T-helper 1 cell treated with Interleukin-12 subunit alpha and Interleukin-12 subunit beta and Interleukin-4 antibody, amounts not matched to agents 30 μg/mL and 1 μg/mL, for 36 hours (primary cell): ENCODE measurements at regions not wholly inside any gene's neighbourhood (a gene's known extent, or its start where the extent isn't known, plus 50 kb on each side); places are given as distances from the start of the nearest gene placed in this dataset.
"Not testable (repeated sequence)": the region's sequence is repeated elsewhere in the genome, so short reads cannot be mapped to it uniquely, and the experiment has no call there.

Experiments used
- H3K27ac Mint-ChIP-seq: one replicate; pipeline ENCODE4 v1.8.0; 2021; ENCODE audit warnings: mild to moderate bottlenecking, mixed read lengths
- H3K27me3 Mint-ChIP-seq: one replicate; pipeline ENCODE4 v1.8.0; 2021; ENCODE audit warnings: low read depth, mixed read lengths
- H3K36me3 Mint-ChIP-seq: one replicate; pipeline ENCODE4 v1.8.0; 2021; ENCODE audit warnings: low read depth, mixed read lengths
- H3K4me1 Mint-ChIP-seq: one replicate; pipeline ENCODE4 v1.8.0; 2021; ENCODE audit warnings: low read depth, mixed read lengths
- H3K4me3 Mint-ChIP-seq: one replicate; pipeline ENCODE4 v1.8.0; 2021; ENCODE audit warnings: mild to moderate bottlenecking, moderate library complexity, mixed read lengths
- H3K9me3 Mint-ChIP-seq: one replicate; pipeline ENCODE4 v1.8.0; 2021; ENCODE audit warnings: mixed read lengths

DNA sequence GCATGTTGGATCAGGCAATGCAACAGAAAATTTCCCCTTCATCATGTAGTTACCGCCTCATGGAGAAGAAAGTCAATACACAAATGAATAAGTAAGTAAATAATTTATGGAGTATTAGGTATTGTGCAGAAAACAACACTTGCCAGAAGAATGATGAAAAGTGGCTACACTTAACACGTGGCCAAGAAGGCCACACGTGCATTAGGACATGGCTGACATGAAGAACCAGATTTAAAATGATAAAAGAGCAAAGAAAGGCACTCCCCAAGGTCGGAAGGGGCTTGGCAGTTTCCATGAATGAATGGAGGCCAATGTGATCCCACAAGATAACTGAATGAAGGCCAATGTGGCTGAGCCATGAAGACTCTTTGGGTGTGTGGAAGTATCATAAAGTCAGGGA lies 447.2 kb downstream of the DOK5 start:
- Mint-ChIP-seq H3K4me1 (no peaks in the 10 kb centered on the region), H3K9me3 (peaks cover 13% of the 10 kb centered on the region), H3K27ac (no peak overlapping the region), H3K4me3 (no peak overlapping the region), H3K27me3 (no peaks in the 10 kb centered on the region), H3K36me3 (no peaks in the 10 kb centered on the region)

DNA sequence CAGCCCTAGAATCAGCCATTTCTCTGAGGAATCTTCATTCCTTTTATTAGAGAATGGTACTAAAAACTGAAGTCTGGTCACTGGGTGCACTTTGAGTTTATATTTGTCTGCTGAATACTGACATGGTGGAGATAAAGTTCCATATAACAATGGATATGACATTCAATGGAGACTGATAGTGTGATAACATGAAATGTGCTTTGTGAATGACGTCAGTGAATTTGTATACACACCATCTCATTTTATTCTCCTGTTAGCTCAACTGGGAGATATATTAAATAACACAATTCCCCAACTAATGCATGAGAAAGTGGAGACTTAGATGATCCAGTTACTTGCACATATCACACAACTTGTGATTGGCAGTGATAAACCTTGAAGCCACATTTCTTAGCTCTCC lies 446.7 kb downstream of the DOK5 start:
- no peak overlapping the region for H3K4me3 Mint-ChIP-seq
- peaks cover 13% of the 10 kb centered on the region for H3K9me3 Mint-ChIP-seq
- no peaks in the 10 kb centered on the region for H3K36me3 Mint-ChIP-seq
- H3K4me1 Mint-ChIP-seq, result no peaks in the 10 kb centered on the region
- no peaks in the 10 kb centered on the region for H3K27me3 Mint-ChIP-seq
- no peak overlapping the region for H3K27ac Mint-ChIP-seq

DNA sequence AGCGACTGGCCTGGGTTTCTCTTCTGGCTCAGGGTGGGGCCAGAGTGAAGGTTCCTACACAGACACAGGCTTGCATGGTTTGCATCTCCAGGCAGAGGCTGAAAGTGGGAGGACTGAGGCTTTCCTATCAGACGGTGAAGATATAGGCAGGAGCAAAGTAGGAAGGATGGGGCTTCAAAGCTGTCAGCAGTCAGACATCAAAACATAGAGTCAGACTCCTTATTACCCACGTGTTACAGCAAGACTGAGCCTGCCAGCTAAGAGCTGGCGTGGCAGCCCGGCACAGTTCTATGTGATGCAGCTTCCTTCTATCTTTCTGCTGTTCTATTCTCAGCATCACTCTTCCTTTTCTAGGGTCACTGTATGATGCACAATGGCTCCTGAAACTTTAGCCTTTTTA lies 445.1 kb downstream of the DOK5 start:
- Mint-ChIP-seq H3K4me1 (no peaks in the 10 kb centered on the region), H3K27me3 (no peaks in the 10 kb centered on the region), H3K9me3 (peaks cover 19% of the 10 kb centered on the region), H3K36me3 (no peaks in the 10 kb centered on the region), H3K27ac (no peak overlapping the region), H3K4me3 (no peak overlapping the region)

DNA sequence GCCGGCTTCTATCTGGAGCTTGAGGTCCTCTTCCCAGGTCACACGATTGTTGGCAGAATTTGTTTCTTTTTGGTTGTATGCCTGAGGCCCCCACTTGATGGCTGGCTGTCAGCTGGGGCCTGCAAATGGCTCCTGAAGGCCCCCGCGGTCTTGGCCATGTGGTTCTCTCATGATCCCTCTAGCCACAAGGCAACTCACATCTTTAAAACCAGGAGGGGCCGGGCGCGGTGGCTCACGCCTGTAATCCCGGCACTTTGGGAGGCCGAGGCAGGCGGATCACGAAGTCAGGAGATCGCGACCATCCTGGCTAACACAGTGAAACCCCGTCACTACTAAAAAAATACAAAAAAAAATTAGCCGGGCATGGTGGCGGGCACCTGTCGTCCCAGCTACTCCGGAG lies 443.6 kb downstream of the DOK5 start:
- peaks cover 19% of the 10 kb centered on the region for H3K9me3 Mint-ChIP-seq
- not testable (repeated sequence) for H3K27me3 Mint-ChIP-seq, H3K36me3 Mint-ChIP-seq, H3K4me1 Mint-ChIP-seq, H3K27ac Mint-ChIP-seq, H3K4me3 Mint-ChIP-seq

DNA sequence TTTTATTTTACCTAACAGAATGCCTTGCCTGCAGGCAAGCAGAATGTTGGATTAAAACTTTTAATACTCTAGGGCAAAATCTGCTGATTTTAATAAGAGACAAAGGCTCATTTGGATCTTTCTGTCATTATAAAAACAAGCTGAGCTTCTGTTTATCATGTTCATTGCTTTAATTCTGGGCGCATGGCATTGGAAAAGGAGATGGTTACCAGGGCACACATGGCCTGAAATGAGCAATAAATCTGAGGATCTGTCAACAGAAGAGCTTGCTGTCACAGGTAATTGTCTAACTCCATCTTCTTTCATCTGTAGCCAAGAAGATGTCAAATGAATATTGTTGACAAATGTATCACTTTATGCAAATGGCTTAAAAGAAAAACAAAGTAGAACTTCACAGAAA lies 439.6 kb downstream of the DOK5 start:
- H3K27ac Mint-ChIP-seq, result no peak overlapping the region
- H3K4me1 Mint-ChIP-seq, result no peaks in the 10 kb centered on the region
- H3K4me3 Mint-ChIP-seq, result no peak overlapping the region
- H3K27me3 Mint-ChIP-seq, result no peaks in the 10 kb centered on the region
- H3K9me3 Mint-ChIP-seq, result peaks cover 13% of the 10 kb centered on the region
- no peaks in the 10 kb centered on the region for H3K36me3 Mint-ChIP-seq

DNA sequence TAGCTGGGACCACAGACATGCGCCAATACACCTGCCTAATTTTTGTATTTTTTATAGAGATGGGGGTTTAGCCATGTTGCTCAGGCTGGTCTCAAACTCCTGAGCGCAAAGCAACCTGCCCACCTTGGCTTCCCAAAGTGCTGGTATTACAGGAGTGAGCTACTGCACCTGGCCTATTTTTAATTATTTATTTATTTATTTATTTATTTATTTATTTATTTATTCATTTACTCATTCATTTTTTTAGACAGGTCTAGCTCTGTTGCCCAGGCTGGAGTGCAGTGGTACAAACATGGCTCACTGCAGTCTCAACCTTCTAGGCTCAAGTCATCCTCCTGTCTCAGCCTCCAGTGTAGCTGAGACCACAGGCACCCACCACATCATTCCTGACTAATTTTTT lies 434.3 kb downstream of the DOK5 start:
- H3K27me3 Mint-ChIP-seq, result no peaks in the 10 kb centered on the region
- no peaks in the 10 kb centered on the region for H3K36me3 Mint-ChIP-seq
- H3K4me1 Mint-ChIP-seq, result no peaks in the 10 kb centered on the region
- peaks cover 20% of the 10 kb centered on the region for H3K9me3 Mint-ChIP-seq
- no peak overlapping the region for H3K4me3 Mint-ChIP-seq
- H3K27ac Mint-ChIP-seq, result no peak overlapping the region

DNA sequence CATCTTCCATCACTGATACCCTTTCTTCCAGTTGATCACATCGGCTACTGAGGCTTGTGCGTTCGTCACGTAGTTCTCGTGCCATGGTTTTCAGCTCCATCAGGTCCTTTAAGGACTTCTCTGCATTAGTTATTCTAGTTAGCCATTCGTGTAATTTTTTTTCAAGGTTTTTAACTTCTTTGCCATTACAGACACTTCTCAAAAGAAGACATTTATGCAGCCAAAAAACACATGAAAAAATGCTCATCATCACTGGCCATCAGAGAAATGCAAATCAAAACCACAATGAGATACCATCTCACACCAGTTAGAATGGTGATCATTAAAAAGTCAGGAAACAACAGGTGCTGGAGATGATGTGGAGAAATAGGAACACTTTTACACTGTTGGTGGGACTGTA lies 430.7 kb downstream of the DOK5 start:
- not testable (repeated sequence) for H3K36me3 Mint-ChIP-seq, H3K4me1 Mint-ChIP-seq, H3K27me3 Mint-ChIP-seq, H3K27ac Mint-ChIP-seq, H3K4me3 Mint-ChIP-seq
- peaks cover 34% of the 10 kb centered on the region for H3K9me3 Mint-ChIP-seq

DNA sequence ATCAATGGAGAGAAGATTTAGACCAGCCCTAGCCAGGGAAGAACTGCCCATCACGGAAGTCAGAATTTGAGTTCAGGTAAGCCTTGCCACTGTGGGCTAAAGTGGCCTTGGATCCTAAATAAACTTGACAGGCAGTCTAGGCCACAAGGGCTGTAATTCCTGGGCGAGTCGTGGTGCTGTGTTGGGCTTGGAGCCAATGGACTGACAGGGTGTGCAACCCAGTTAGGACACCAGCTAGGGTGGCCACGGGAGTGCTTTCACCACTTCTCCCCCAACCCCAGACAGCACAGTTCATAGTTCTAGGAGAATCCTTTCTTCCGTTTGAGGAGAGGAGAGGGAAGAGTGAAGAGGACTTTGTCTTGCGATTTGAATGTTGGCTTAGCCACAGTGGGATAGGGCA lies 422.4 kb downstream of the DOK5 start:
- H3K9me3 Mint-ChIP-seq, result peaks cover 57% of the 10 kb centered on the region
- H3K36me3 Mint-ChIP-seq, result no peaks in the 10 kb centered on the region
- H3K4me1 Mint-ChIP-seq, result no peaks in the 10 kb centered on the region
- H3K27me3 Mint-ChIP-seq, result no peaks in the 10 kb centered on the region
- H3K27ac Mint-ChIP-seq, result no peak overlapping the region
- no peak overlapping the region for H3K4me3 Mint-ChIP-seq

DNA sequence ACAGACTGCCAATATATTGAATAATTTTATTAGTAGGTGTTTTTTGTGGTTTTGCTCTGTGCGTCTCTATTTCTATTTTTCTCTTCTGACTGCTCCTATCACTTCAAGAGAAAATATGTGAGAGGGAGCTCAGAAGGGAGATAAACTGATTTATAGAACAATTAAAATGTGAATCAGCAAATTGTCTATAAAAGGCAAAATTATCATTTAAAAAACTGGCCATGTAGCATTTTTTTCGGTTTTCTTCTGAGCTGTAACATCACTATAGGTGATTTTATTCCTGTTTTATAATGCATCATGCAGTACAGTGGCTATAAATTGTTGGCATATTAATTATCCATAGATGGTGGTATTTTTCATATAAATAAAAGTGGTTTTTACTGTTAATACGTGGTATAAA lies 416.5 kb downstream of the DOK5 start:
- H3K9me3 Mint-ChIP-seq, result peaks cover 13% of the 10 kb centered on the region
- no peaks in the 10 kb centered on the region for H3K4me1 Mint-ChIP-seq
- H3K27ac Mint-ChIP-seq, result no peak overlapping the region
- H3K36me3 Mint-ChIP-seq, result no peaks in the 10 kb centered on the region
- H3K4me3 Mint-ChIP-seq, result no peak overlapping the region
- no peaks in the 10 kb centered on the region for H3K27me3 Mint-ChIP-seq

DNA sequence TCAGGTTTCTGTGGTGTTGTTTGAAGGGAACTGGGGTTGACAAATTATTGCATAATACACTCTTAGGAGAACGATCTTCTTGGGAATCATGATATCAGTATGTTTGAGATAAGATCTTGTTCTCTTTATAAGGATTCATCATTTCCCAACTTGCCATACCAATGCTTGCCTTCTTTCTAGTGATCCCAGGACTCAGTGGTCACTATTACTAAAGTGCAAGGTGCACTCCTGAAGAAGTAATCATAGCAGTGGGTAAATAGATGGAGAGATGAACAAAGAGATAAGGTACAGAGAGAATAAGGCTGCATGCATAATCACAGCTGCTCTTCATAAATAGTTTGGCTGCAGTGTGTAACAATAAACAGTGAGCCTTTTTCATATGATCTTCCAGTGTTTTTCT lies 404.0 kb downstream of the DOK5 start:
- H3K27me3 Mint-ChIP-seq, result no peaks in the 10 kb centered on the region
- H3K27ac Mint-ChIP-seq, result no peak overlapping the region
- H3K4me1 Mint-ChIP-seq, result no peaks in the 10 kb centered on the region
- no peak overlapping the region for H3K4me3 Mint-ChIP-seq
- H3K9me3 Mint-ChIP-seq, result peaks cover 16% of the 10 kb centered on the region
- no peaks in the 10 kb centered on the region for H3K36me3 Mint-ChIP-seq

DNA sequence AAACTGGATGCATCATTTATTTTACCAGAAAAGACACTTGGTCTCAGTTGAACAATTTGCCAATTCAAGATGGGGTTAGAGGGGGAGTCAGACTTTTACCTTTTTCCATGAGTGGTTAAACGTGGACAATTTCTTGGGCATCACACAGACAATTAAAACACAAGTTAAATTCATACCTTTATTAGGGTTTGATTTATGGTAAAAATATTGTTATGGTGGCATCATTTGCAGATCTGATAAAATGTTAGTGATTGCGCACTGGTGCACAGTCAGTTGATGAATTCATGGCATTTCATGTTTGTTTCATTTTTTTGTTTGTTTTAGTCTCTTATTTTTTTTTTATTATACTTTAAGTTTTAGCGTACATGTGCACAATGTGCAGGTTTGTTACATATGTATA lies 399.9 kb downstream of the DOK5 start:
- Mint-ChIP-seq H3K36me3 (no peaks in the 10 kb centered on the region), H3K27me3 (no peaks in the 10 kb centered on the region), H3K27ac (no peak overlapping the region), H3K4me1 (no peaks in the 10 kb centered on the region), H3K4me3 (no peak overlapping the region), H3K9me3 (peaks cover 11% of the 10 kb centered on the region)

DNA sequence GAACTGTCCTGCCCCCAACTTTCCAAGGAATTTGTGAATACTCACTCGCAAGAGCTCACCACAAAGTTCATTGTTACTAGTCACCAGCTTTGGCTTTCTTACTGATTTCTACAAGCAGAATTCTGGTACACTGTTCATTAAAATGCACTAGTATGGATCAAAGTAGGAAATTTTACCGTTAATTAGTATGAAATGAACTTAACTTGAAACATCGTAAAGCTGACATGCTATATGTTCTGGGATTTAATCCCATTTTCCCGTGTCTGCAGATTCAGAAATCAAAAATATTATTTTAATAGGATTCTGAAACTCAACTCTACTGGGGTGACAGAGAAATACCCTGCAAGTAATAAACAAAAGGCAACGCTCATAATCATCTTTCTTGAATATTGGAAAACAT lies 399.3 kb downstream of the DOK5 start:
- H3K4me3 Mint-ChIP-seq, result no peak overlapping the region
- H3K27ac Mint-ChIP-seq, result no peak overlapping the region
- no peaks in the 10 kb centered on the region for H3K4me1 Mint-ChIP-seq
- H3K27me3 Mint-ChIP-seq, result no peaks in the 10 kb centered on the region
- H3K9me3 Mint-ChIP-seq, result peaks cover 11% of the 10 kb centered on the region
- no peaks in the 10 kb centered on the region for H3K36me3 Mint-ChIP-seq

DNA sequence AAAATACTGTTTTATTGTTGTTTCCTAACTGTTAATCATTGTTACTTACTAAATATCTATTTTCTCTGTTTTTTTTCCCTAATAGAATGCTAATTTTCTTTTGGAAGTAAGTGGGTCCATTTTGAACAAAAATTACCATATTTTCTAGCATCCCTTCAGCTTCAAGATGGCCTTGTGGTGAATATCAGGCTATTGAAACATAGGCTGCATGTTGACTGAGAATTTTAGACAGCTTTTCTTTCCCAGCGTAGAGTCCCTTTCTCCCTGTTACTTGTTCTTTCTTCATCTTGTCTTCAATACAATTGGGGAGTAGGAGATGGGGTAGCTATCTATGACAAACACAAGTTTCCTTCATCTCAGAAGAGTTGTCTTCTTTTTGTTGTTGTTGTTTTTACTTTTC lies 397.0 kb downstream of the DOK5 start:
- H3K36me3 Mint-ChIP-seq, result no peaks in the 10 kb centered on the region
- no peak overlapping the region for H3K27ac Mint-ChIP-seq
- no peaks in the 10 kb centered on the region for H3K4me1 Mint-ChIP-seq
- peaks cover 3% of the 10 kb centered on the region for H3K9me3 Mint-ChIP-seq
- H3K27me3 Mint-ChIP-seq, result no peaks in the 10 kb centered on the region
- no peak overlapping the region for H3K4me3 Mint-ChIP-seq

DNA sequence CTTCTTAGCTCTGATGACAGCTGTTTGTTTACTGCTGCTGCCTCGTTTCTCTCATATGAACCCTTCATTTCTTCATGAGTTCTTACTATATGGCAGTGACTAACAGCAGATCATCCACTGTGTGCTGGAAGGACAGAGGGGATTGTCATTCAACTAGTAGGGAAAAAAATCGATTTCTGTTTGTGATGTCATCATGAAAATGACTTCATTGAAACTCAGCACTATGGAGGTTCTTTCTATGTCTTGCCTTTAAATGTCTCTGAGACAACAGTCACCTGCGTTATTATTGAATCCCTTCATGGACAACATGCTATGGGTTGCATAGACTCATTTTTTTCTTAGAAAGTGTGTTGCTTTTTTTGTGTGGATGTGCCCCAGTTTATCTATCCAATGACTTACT lies 394.4 kb downstream of the DOK5 start:
- Mint-ChIP-seq H3K9me3 (peaks cover 3% of the 10 kb centered on the region), H3K36me3 (no peaks in the 10 kb centered on the region), H3K4me3 (no peak overlapping the region), H3K27ac (no peak overlapping the region), H3K27me3 (no peaks in the 10 kb centered on the region), H3K4me1 (no peaks in the 10 kb centered on the region)

DNA sequence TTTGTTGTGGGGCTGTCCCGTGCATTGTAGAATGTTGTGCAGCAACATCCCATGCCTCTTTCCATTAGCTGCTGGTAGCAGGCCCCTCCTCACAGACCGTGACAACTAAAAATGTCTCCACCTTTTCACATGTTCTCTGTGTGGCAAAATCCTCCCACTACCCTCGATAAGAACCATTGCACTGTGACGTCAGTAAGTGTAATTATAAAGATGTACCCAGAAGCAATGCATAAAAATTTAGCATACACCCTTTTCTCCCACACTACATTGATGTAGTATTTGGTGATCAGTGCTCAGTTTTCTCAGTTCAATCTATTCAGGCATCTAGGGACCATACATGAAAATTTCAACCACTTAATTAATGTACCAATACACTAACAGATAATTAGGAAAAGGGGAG lies 389.9 kb downstream of the DOK5 start:
- Mint-ChIP-seq H3K27me3 (no peaks in the 10 kb centered on the region), H3K36me3 (no peaks in the 10 kb centered on the region), H3K27ac (no peak overlapping the region), H3K4me3 (no peak overlapping the region), H3K9me3 (no peaks in the 10 kb centered on the region), H3K4me1 (no peaks in the 10 kb centered on the region)

DNA sequence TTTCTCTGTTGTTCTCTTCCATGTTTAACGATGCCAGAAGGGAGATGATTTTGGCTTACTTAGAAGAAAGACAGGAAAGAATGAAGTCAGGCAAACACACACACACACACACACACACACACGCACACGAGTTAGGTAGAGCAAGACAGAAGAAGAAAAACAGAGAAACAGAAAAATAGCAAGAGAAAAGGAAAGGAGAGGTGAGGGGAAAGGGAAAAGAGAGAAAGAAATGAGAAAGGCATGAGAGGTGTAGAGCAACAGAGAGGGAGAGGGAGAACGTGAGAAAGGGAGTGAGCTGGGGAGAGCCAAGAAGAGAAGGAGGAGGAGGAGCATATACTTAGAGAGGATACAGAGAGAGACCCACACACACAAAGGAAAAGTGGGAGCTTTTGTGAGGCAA lies 385.3 kb downstream of the DOK5 start:
- Mint-ChIP-seq H3K9me3 (peaks cover 4% of the 10 kb centered on the region), H3K27me3 (no peaks in the 10 kb centered on the region), H3K36me3 (no peaks in the 10 kb centered on the region), H3K4me1 (no peaks in the 10 kb centered on the region), H3K4me3 (no peak overlapping the region), H3K27ac (no peak overlapping the region)
